ENCODE measurements at regions not wholly inside any gene's neighbourhood (a gene's known extent, or its start where the extent isn't known, plus 50 kb on each side); places are given as distances from the start of the nearest gene placed in this dataset.

- DNase-seq (ENCODE audit: low read depth) = peak; percentile 10
- no peak for TF ChIP-seq CTCF (conservative IDR thresholded peaks at IDR 0.05; ENCODE audit: low read depth, low read length)
- no peak overlapping the region for H3K4me3 ChIP-seq (ENCODE audit: low read depth, low read length)
Measured at GRCh38 chr14:41986700-41987099, 380.0 kb downstream of the LRFN5 start.

DNA sequence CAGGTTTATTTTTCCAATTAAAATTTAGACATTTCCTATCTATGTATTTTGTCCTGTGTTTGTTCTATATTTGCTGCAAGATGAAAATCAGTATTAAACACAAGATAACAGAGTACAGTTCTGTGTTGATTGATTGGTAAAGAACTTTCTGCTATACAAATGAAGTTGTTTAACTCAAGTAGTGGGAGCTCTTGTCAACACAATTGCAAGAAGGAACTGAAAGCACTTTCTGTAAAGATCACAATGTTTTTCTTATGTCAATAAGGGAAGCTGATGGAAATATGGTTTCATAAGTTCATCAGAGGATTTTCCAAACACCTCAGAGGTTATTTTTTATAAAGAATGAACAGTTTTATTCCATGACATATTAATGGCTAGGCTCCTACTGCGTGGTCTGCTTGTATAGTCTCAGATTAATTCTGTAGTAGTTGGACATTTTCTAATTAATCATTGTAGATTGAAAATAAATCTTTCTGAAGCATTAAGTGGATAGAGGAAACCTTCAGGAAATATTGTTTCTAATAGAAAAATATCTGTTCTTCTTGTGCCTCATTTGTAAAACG is 379.5 kb downstream of the LRFN5 start:
- H3K4me3 ChIP-seq (ENCODE audit: low read depth, low read length) = no peak overlapping the region
- TF ChIP-seq CTCF (conservative IDR thresholded peaks at IDR 0.05; ENCODE audit: low read depth, low read length) = no peak
- no peak for DNase-seq (ENCODE audit: low read depth)

DNA sequence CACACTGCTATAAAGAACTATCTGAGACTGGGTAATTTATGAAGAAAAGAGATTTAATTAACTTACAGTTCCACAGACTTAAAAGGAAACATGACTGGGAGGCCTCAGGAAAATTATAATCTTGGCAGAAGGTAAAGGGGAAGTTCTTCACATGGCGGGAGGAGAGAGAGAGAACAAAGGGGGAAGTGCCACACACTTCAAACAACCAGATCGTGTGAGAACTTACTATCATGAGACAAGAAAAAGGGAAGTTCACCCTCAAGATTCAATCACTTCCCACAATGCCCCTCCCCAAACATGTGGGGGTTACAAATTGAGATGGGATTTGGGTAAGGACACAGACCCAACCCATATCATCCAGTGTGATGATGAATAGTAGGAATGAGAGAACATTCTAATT is 366.5 kb downstream of the LRFN5 start:
- no peak for DNase-seq (ENCODE audit: low read depth)
- no peak for TF ChIP-seq CTCF (conservative IDR thresholded peaks at IDR 0.05; ENCODE audit: low read depth, low read length)
- no peak overlapping the region for H3K4me3 ChIP-seq (ENCODE audit: low read depth, low read length)

DNA sequence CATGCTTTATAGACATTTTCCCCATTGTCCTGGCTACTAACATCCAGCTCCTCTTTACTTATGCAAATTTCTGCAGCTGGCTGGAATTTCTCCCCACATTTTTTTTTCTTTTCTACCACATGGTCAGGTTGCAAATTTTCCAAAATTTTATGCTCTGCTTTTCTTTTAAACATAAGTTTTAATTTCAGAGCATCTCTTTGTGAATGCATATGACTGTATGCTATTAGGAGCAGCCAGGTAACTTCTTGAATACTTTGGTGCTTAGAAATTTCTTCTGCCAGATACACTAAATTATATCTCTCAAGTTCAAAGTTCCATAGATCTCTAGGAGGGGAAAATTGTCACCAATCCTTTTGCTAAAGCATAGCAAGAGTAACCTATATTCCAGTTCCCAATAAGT is 365.9 kb downstream of the LRFN5 start:
- H3K4me3 ChIP-seq (ENCODE audit: low read depth, low read length) = no peak overlapping the region
- no peak for TF ChIP-seq CTCF (conservative IDR thresholded peaks at IDR 0.05; ENCODE audit: low read depth, low read length)
- no peak for DNase-seq (ENCODE audit: low read depth)

GRCh38 chr14:41960281-41960680 is 353.6 kb downstream of the LRFN5 start:
- peak; percentile 30 for DNase-seq (ENCODE audit: low read depth)
- no peak overlapping the region for H3K4me3 ChIP-seq (ENCODE audit: low read depth, low read length)
- no peak for TF ChIP-seq CTCF (conservative IDR thresholded peaks at IDR 0.05; ENCODE audit: low read depth, low read length)

- no peak overlapping the region for H3K4me3 ChIP-seq (ENCODE audit: low read depth, low read length)
- no peak for TF ChIP-seq CTCF (conservative IDR thresholded peaks at IDR 0.05; ENCODE audit: low read depth, low read length)
- DNase-seq (ENCODE audit: low read depth) = no peak
Measured at GRCh38 chr14:41957459-41957858, 350.8 kb downstream of the LRFN5 start.

Measured in choroid plexus epithelial cell (primary cell).